HepG2 (cell line): ENCODE measurements at regions not wholly inside any gene's neighbourhood (a gene's known extent, or its start where the extent isn't known, plus 50 kb on each side); places are given as distances from the start of the nearest gene placed in this dataset.

ENCODE experiments used
- ATAC-seq: fragments of 200-7000 bp; cut with Tn5 transposase; 3 replicates; pipeline ENCODE4 v1.9.1; 2020; ENCODE audit warnings: mild to moderate bottlenecking, moderate library complexity
- BruUV-seq: library from RNA; stranded (reverse); fragments of 400-500 nt; replicated peaks from 2 replicates; lab custom pipeline; 2021; lab: Mats Ljungman, UMichigan
- CTCF ChIA-PET: fragments of 300-600 bp; formaldehyde crosslinking; extraction: SDS; loops from one replicate; lab custom pipeline; 2021; ENCODE audit warnings: low total read pairs, inconsistent platforms, low intra/inter-chr PET ratio; lab: Yijun Ruan, JAX
- POLR2A ChIA-PET: fragments of 350-600 bp; sonication (Branson Sonifier 250); formaldehyde crosslinking; loops from one replicate; lab custom pipeline; 2020; ENCODE audit warnings: antibody characterized with exemption, inconsistent platforms; lab: Yijun Ruan, JAX
- DNase-seq: peaks from one replicate; pipeline ENCODE4 v3.0.0-alpha.2; 2015; ENCODE audit warnings: low spot score
- FAIRE-seq: peaks from 3 replicates; lab custom pipeline; 2011; peaks lifted over from hg19 to GRCh38; lab: Jason Lieb, UNC
- H2AFZ ChIP-seq: one replicate; pipeline ENCODE4 v1.6.1; 2011; ENCODE audit warnings: low read length, inconsistent platforms
- H3K27ac ChIP-seq: fragments of 300-600 bp; 3 replicates; pipeline ENCODE4 v1.8.0; 2011; ENCODE audit warnings: mixed run types, mild to moderate bottlenecking, mixed read lengths, low read length, inconsistent platforms; ENCODE audit not compliant: insufficient read depth; ENCODE audit errors: extremely low read length
- H3K27me3 ChIP-seq, 2 experiments: fragments of 200-600 bp in 1 of 2; 2 replicates in 1 of 2; 3 replicates in 1 of 2; pipeline versions ENCODE4 v1.6.0 to v1.8.0; 2011; ENCODE audit warnings: low read length in 2 of 2, mild to moderate bottlenecking in 2 of 2, moderate library complexity in 2 of 2, inconsistent platforms in 1 of 2; ENCODE audit not compliant: insufficient read depth in 2 of 2, control insufficient read depth in 1 of 2
- H3K36me3 ChIP-seq, 2 experiments: fragments of 200-600 bp in 1 of 2; replicated peaks in 1 of 2; 2 replicates in 1 of 2; 3 replicates in 1 of 2; pipeline versions ENCODE4 v1.5.1 to v1.8.0; 2011; ENCODE audit warnings: low read length in 2 of 2, inconsistent platforms in 1 of 2; ENCODE audit not compliant: insufficient read depth in 2 of 2, control insufficient read depth in 1 of 2
- H3K4me1 ChIP-seq: 2 replicates; pipeline ENCODE4 v1.5.1; 2012; ENCODE audit warnings: low read length, inconsistent platforms; ENCODE audit not compliant: insufficient read depth
- H3K4me2 ChIP-seq: 2 replicates; pipeline ENCODE4 v1.6.0; 2011; ENCODE audit warnings: low read depth, low read length, inconsistent platforms
- H3K4me3 ChIP-seq, 3 experiments: fragments of 200-600 bp in 1 of 3; sonication (generic), shearing (Covaris generic) in 1 of 3; replicated peaks in 1 of 3; 2 replicates each; pipeline ENCODE4 v1.5.1; 2011 to 2016; ENCODE audit warnings: low read length in 3 of 3, inconsistent platforms in 2 of 3, low read depth in 2 of 3, mild to moderate bottlenecking in 2 of 3, control low read depth in 1 of 3, mixed read lengths in 1 of 3; ENCODE audit not compliant: insufficient read depth in 1 of 3
- H3K79me2 ChIP-seq: one replicate; pipeline ENCODE4 v1.6.1; 2011; ENCODE audit warnings: low read length, inconsistent platforms; ENCODE audit not compliant: insufficient read depth
- H3K9ac ChIP-seq: 2 replicates; pipeline ENCODE4 v1.6.0; 2011; ENCODE audit warnings: mild to moderate bottlenecking, low read depth, low read length, inconsistent platforms; ENCODE audit not compliant: insufficient read depth
- H3K9me3 ChIP-seq: 2 replicates; pipeline ENCODE4 v1.5.1; 2012; ENCODE audit warnings: mild to moderate bottlenecking, low read length
- H4K20me1 ChIP-seq: 2 replicates; pipeline ENCODE4 v1.6.0; 2011; ENCODE audit warnings: inconsistent platforms, mild to moderate bottlenecking, low read length, moderate library complexity; ENCODE audit not compliant: insufficient read depth
- ATF1 ChIP-seq: IDR thresholded peaks from 2 replicates; pipeline ENCODE4 v1.6.1; 2016; ENCODE audit warnings: mild to moderate bottlenecking, control low read depth
- FUBP1 ChIP-seq: sonication (generic); formaldehyde crosslinking; IDR thresholded peaks from 2 replicates; pipeline ENCODE4 v1.5.1; 2020; ENCODE audit warnings: missing genetic modification reagents, mild to moderate bottlenecking, borderline replicate concordance
- TAF15 ChIP-seq: fragments of 200-400 bp; formaldehyde crosslinking; IDR thresholded peaks from one replicate; pipeline ENCODE4 v1.6.1; 2018; ENCODE audit warnings: mild to moderate bottlenecking, low read depth, low read length; ENCODE audit not compliant: poor library complexity, severe bottlenecking
- ZNF20 ChIP-seq: sonication (generic); formaldehyde crosslinking; IDR thresholded peaks from 2 replicates; pipeline ENCODE4 v1.4.0; 2020; ENCODE audit warnings: mild to moderate bottlenecking, moderate library complexity, missing genetic modification reagents
- ZNF598 ChIP-seq: sonication (generic); formaldehyde crosslinking; IDR thresholded peaks from 2 replicates; pipeline ENCODE4 v1.5.1; 2020; ENCODE audit warnings: mild to moderate bottlenecking, missing genetic modification reagents, borderline replicate concordance
- ZNF746 ChIP-seq: sonication (generic); formaldehyde crosslinking; IDR thresholded peaks from 2 replicates; pipeline ENCODE4 v1.8.0; 2022; ENCODE audit warnings: mild to moderate bottlenecking, missing genetic modification reagents
- ZSCAN25 ChIP-seq: sonication (generic); formaldehyde crosslinking; IDR thresholded peaks from 2 replicates; pipeline ENCODE4 v1.8.0; 2022; ENCODE audit warnings: mild to moderate bottlenecking, missing genetic modification reagents
- WGBS: methylation state at CpG from one replicate; pipeline ENCODE4 v1.1.6; 2017; ENCODE audit warnings: low lambda C conversion rate; 5-methylcytosine and 5-hydroxymethylcytosine counted together
- in situ Hi-C: cut with HindIII; loops from 2 replicates; pipeline ENCODE4 v1.10.0; 2017; ENCODE audit warnings: low pct_unique_long_range_greater_than_20kb; ENCODE audit not compliant: extremely low pct_ligation_motif_present
- intact Hi-C: fragments of 100-400 bp; cut with micrococcal nuclease; formaldehyde crosslinking; loops from one replicate; pipeline ENCODE4 v1.10.0; 2022; ENCODE audit not compliant: unreplicated experiment
- TF ChIP-seq, protein P1 (sequence below): sonication (generic); formaldehyde crosslinking; IDR thresholded peaks from 2 replicates; pipeline ENCODE4 v1.4.0; 2020; ENCODE audit warnings: missing genetic modification reagents, borderline replicate concordance
- TF ChIP-seq, protein P2 (sequence below): sonication (generic); formaldehyde crosslinking; IDR thresholded peaks from 2 replicates; pipeline ENCODE4 v1.8.1; 2023; ENCODE audit warnings: mild to moderate bottlenecking, inconsistent platforms, moderate library complexity, missing genetic modification reagents, borderline replicate concordance

- FAIRE-seq: no peak
These were observed 70.7 kb upstream of the SYT6 start for GRCh38 chr1:114224196-114224907.

More at GRCh38 chr1:114224196-114224907, 70.7 kb upstream of the SYT6 start:
- H3K4me2 ChIP-seq: no peak overlapping the region
- no peak for DNase-seq
- no peaks in the 10 kb centered on the region for H3K9me3 ChIP-seq
- no peaks in the 10 kb centered on the region for H3K79me2 ChIP-seq
- H3K36me3 ChIP-seq: no peaks in the 10 kb centered on the region
- no peak overlapping the region for H3K9ac ChIP-seq
- H3K4me3 ChIP-seq: no peak overlapping the region
- ChIA-PET POLR2A (no interaction called here), CTCF (no interaction called here)
- WGBS: 28% methylated on average over 7 of the region's 7 CpGs
- in situ Hi-C loops (no loop called here), intact Hi-C loops (no loop called here)
- TF ChIP-seq TAF15 (no peak), ZSCAN25 (CRISPR knock-in tag) (no peak), ZNF20 (no peak), ZNF746 (CRISPR knock-in tag) (no peak), FUBP1 (no peak), ZNF598 (CRISPR knock-in tag) (no peak), ATF1 (CRISPR knock-in tag) (no peak)
- TF ChIP-seq, protein P1, sequence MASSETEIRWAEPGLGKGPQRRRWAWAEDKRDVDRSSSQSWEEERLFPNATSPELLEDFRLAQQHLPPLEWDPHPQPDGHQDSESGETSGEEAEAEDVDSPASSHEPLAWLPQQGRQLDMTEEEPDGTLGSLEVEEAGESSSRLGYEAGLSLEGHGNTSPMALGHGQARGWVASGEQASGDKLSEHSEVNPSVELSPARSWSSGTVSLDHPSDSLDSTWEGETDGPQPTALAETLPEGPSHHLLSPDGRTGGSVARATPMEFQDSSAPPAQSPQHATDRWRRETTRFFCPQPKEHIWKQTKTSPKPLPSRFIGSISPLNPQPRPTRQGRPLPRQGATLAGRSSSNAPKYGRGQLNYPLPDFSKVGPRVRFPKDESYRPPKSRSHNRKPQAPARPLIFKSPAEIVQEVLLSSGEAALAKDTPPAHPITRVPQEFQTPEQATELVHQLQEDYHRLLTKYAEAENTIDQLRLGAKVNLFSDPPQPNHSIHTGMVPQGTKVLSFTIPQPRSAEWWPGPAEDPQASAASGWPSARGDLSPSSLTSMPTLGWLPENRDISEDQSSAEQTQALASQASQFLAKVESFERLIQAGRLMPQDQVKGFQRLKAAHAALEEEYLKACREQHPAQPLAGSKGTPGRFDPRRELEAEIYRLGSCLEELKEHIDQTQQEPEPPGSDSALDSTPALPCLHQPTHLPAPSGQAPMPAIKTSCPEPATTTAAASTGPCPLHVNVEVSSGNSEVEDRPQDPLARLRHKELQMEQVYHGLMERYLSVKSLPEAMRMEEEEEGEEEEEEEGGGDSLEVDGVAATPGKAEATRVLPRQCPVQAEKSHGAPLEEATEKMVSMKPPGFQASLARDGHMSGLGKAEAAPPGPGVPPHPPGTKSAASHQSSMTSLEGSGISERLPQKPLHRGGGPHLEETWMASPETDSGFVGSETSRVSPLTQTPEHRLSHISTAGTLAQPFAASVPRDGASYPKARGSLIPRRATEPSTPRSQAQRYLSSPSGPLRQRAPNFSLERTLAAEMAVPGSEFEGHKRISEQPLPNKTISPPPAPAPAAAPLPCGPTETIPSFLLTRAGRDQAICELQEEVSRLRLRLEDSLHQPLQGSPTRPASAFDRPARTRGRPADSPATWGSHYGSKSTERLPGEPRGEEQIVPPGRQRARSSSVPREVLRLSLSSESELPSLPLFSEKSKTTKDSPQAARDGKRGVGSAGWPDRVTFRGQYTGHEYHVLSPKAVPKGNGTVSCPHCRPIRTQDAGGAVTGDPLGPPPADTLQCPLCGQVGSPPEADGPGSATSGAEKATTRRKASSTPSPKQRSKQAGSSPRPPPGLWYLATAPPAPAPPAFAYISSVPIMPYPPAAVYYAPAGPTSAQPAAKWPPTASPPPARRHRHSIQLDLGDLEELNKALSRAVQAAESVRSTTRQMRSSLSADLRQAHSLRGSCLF (CRISPR knock-in tag): no peak
- TF ChIP-seq, protein P2, sequence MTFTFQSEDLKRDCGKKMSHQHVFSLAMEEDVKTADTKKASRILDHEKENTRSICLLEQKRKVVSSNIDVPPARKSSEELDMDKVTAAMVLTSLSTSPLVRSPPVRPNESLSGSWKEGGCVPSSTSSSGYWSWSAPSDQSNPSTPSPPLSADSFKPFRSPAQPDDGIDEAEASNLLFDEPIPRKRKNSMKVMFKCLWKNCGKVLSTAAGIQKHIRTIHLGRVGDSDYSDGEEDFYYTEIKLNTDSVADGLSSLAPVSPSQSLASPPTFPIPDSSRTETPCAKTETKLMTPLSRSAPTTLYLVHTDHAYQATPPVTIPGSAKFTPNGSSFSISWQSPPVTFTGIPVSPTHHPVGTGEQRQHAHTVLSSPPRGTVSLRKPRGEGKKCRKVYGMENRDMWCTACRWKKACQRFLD (CRISPR knock-in tag): no peak
- ATAC-seq: no peak
- H3K4me1 ChIP-seq: no peaks in the 10 kb centered on the region
- H2AFZ ChIP-seq: no peak overlapping the region
- no TSS peak for BruUV-seq
- H3K27ac ChIP-seq: no peak overlapping the region
- H3K27me3 ChIP-seq: no peaks in the 10 kb centered on the region
- no peaks in the 10 kb centered on the region for H4K20me1 ChIP-seq
